A673 (cell line): ENCODE measurements at regions not wholly inside any gene's neighbourhood (a gene's known extent, or its start where the extent isn't known, plus 50 kb on each side); places are given as distances from the start of the nearest gene placed in this dataset.
"Not testable (repeated sequence)": the region's sequence is repeated elsewhere in the genome, so short reads cannot be mapped to it uniquely, and the experiment has no call there.

Source experiments
- BruUV-seq: library from RNA; stranded (reverse); fragments of 400-500 nt; replicated peaks from 2 replicates; lab custom pipeline; 2021; lab: Mats Ljungman, UMichigan
- CTCF ChIA-PET: fragments of 300-600 bp; sonication (Branson Sonifier 250); formaldehyde crosslinking; loops from one replicate; lab custom pipeline; 2022; ENCODE audit warnings: antibody characterized with exemption; lab: Charles Lee
- POLR2A ChIA-PET: fragments of 300-600 bp; sonication (Branson Sonifier 250); formaldehyde crosslinking; loops from one replicate; lab custom pipeline; 2022; ENCODE audit warnings: antibody characterized with exemption; ENCODE audit not compliant: low non-redundant PET; lab: Charles Lee
- DNase-seq: peaks from one replicate; pipeline ENCODE4 v3.0.0-alpha.2; 2015; ENCODE audit warnings: low spot score
- H3K27ac ChIP-seq: fragments of 200-600 bp; sonication (generic); 2 replicates; pipeline ENCODE4 v1.5.1; 2016; ENCODE audit warnings: mixed run types, low read depth, mild to moderate bottlenecking, mixed read lengths, antibody characterized with exemption, low read length; ENCODE audit not compliant: poor library complexity, severe bottlenecking
- H3K27me3 ChIP-seq: fragments of 200-600 bp; sonication (generic); replicated peaks from 2 replicates; pipeline ENCODE4 v1.6.1; 2017; ENCODE audit warnings: mixed run types, low read depth, mild to moderate bottlenecking, mixed read lengths, antibody characterized with exemption, low read length; ENCODE audit not compliant: insufficient read depth, poor library complexity
- H3K36me3 ChIP-seq: fragments of 200-600 bp; sonication (generic); 2 replicates; pipeline ENCODE4 v1.6.1; 2016; ENCODE audit warnings: mixed run types, mild to moderate bottlenecking, mixed read lengths, antibody characterized with exemption, low read length; ENCODE audit not compliant: insufficient read depth, poor library complexity, severe bottlenecking
- H3K4me1 ChIP-seq: fragments of 200-600 bp; sonication (generic); 2 replicates; pipeline ENCODE4 v1.6.1; 2017; ENCODE audit warnings: mixed run types, mild to moderate bottlenecking, mixed read lengths, antibody characterized with exemption, low read length; ENCODE audit not compliant: insufficient read depth, poor library complexity, severe bottlenecking
- H3K4me3 ChIP-seq: fragments of 200-600 bp; sonication (generic); 2 replicates; pipeline ENCODE4 v1.5.1; 2016; ENCODE audit warnings: low read depth, mixed run types, mild to moderate bottlenecking, mixed read lengths, low read length; ENCODE audit not compliant: poor library complexity, severe bottlenecking
- H3K9me3 ChIP-seq: fragments of 200-600 bp; sonication (generic); 2 replicates; pipeline ENCODE4 v1.6.1; 2016; ENCODE audit warnings: mixed run types, low read depth, mild to moderate bottlenecking, mixed read lengths, antibody characterized with exemption, low read length; ENCODE audit not compliant: poor library complexity, severe bottlenecking
- EZH2 ChIP-seq: fragments of 200-600 bp; sonication (generic); IDR thresholded peaks from 2 replicates; pipeline ENCODE4 v1.6.1; 2017; ENCODE audit warnings: borderline replicate concordance, low read depth, mild to moderate bottlenecking, mixed read lengths, antibody characterized with exemption, low read length; ENCODE audit not compliant: poor library complexity, severe bottlenecking
- intact Hi-C: fragments of 100-400 bp; cut with micrococcal nuclease; formaldehyde crosslinking; loops from one replicate; pipeline ENCODE4 v1.10.0; 2022; ENCODE audit not compliant: unreplicated experiment
- TF ChIP-seq, protein P1 (sequence below): fragments of 300-800, 200-600 bp; sonication (generic); conservative IDR thresholded peaks from 2 replicates; pipeline ENCODE4 v1.5.1; 2017; ENCODE audit warnings: low read depth, mild to moderate bottlenecking, antibody characterized with exemption, low read length, moderate library complexity, mixed read lengths

DNA sequence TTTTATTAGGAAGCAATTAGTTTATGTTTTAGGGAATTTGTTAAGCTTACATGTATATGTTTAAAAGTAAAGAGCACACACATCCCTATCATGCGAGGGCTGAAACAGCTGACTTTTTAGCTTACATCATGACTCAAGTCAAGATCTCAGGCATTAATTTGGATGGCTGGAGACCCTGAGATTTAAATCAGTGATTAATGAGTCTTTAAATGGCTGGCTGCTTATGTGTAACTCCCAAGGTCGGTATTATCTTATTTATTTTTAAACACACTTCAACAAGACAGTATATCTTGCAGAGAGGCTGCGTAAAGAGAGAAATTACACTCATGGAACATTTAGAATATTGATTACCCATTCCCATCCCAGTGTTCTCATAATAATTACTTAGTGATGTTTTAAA lies 169.4 kb downstream of the KBTBD8 start:
- H3K27me3 ChIP-seq = no peaks in the 10 kb centered on the region
- no peak overlapping the region for H3K27ac ChIP-seq
- BruUV-seq = no TSS peak
- no peaks in the 10 kb centered on the region for H3K36me3 ChIP-seq
- H3K9me3 ChIP-seq = no peaks in the 10 kb centered on the region
- no peak overlapping the region for H3K4me3 ChIP-seq
- ChIA-PET POLR2A (no interaction called here), CTCF (no interaction called here)
- intact Hi-C loops = no loop called here
- DNase-seq = no peak
- no peaks in the 10 kb centered on the region for H3K4me1 ChIP-seq
- no peak for TF ChIP-seq EZH2
- TF ChIP-seq, protein P1, sequence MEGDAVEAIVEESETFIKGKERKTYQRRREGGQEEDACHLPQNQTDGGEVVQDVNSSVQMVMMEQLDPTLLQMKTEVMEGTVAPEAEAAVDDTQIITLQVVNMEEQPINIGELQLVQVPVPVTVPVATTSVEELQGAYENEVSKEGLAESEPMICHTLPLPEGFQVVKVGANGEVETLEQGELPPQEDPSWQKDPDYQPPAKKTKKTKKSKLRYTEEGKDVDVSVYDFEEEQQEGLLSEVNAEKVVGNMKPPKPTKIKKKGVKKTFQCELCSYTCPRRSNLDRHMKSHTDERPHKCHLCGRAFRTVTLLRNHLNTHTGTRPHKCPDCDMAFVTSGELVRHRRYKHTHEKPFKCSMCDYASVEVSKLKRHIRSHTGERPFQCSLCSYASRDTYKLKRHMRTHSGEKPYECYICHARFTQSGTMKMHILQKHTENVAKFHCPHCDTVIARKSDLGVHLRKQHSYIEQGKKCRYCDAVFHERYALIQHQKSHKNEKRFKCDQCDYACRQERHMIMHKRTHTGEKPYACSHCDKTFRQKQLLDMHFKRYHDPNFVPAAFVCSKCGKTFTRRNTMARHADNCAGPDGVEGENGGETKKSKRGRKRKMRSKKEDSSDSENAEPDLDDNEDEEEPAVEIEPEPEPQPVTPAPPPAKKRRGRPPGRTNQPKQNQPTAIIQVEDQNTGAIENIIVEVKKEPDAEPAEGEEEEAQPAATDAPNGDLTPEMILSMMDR = no peak

DNA sequence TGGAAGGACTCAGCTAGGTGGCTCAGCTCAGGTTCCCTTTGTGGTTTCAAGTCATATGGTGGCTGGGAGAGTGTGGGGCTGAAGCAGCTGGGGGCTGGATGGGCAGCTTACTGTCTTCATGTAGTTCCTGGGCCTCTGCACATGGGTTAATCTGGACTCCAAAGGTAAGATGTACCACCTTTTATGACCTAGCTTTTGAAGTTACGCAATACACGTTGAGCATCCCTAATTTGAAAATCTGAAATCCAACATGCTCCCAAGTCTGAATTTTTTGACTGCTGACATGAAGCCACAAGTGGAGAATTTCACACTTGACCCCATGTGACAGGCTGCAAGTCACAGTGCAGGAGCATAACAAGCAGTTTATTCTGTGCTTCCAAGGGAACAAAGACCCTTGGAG lies 173.7 kb downstream of the KBTBD8 start:
- Histone ChIP-seq H3K36me3 (no peaks in the 10 kb centered on the region), H3K9me3 (no peaks in the 10 kb centered on the region), H3K27ac (no peak overlapping the region), H3K4me3 (no peak overlapping the region), H3K27me3 (no peaks in the 10 kb centered on the region), H3K4me1 (no peaks in the 10 kb centered on the region)
- no TSS peak for BruUV-seq
- intact Hi-C loops = no loop called here
- TF ChIP-seq, protein P1 = no peak
- TF ChIP-seq EZH2 = no peak
- no peak for DNase-seq
- CTCF ChIA-PET = no interaction called here
- POLR2A ChIA-PET = no interaction called here

DNA sequence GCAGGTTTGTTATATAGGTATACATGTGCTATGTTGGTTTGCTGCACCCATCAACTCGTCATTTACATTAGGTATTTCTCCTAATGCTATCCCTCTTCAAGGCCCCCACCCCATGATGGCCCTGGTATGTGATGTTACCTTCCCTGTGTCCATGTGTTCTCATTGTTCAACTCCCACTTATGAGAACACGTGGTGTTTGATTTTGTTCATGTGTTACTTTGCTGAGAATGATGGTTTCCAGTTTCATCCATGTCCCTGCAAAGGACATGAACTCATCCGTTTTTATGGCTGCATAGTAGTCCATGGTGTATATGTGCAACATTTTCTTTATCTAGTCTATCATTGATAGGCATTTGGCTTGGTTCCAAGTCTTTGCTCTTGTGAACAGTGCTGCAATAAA lies 175.0 kb downstream of the KBTBD8 start:
- DNase-seq, H3K4me3 ChIP-seq, BruUV-seq, H3K4me1 ChIP-seq, CTCF ChIA-PET, intact Hi-C loops, POLR2A ChIA-PET, H3K27me3 ChIP-seq, H3K36me3 ChIP-seq, H3K27ac ChIP-seq, H3K9me3 ChIP-seq: not testable (repeated sequence)

DNA sequence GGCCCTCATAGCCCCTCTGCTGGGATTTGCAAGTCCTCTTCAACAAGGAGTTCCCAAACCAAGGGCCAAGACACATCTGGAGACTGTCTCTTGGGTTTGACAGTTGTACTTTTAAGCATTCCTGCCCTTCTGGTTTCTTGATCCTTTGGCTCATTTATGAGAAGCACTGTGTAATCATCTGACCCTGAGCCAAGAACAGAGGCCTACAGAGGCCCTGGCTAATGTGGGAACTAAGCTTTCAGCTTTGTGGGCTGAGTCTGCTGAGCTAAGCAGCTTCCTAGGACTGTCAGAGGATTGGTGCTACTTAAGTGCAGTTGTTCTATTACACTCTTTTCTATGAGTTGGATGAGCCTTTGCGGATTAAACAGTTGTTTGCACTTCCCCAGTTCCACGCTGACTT lies 178.3 kb downstream of the KBTBD8 start:
- CTCF ChIA-PET = no interaction called here
- no peak for DNase-seq
- no TSS peak for BruUV-seq

More for the DNA sequence above, 178.3 kb downstream of the KBTBD8 start:
- Histone ChIP-seq H3K4me1 (no peaks in the 10 kb centered on the region), H3K4me3 (no peak overlapping the region), H3K9me3 (no peaks in the 10 kb centered on the region), H3K36me3 (no peaks in the 10 kb centered on the region), H3K27ac (no peak overlapping the region), H3K27me3 (no peaks in the 10 kb centered on the region)
- POLR2A ChIA-PET = no interaction called here
- no peak for TF ChIP-seq EZH2
- TF ChIP-seq, protein P1 = no peak
- intact Hi-C loops = no loop called here
